Fibroblast of gingiva (primary cell): ENCODE measurements at regions not wholly inside any gene's neighbourhood (a gene's known extent, or its start where the extent isn't known, plus 50 kb on each side); places are given as distances from the start of the nearest gene placed in this dataset.
A peak's percentile ranks its signal among the peaks of the same experiment; 100 is the strongest.
"Not testable (repeated sequence)": the region's sequence is repeated elsewhere in the genome, so short reads cannot be mapped to it uniquely, and the experiment has no call there.

Source experiments
- DNase-seq: peaks from one replicate; pipeline ENCODE4 v3.0.0-alpha.2; 2011; ENCODE audit warnings: low read depth

DNA sequence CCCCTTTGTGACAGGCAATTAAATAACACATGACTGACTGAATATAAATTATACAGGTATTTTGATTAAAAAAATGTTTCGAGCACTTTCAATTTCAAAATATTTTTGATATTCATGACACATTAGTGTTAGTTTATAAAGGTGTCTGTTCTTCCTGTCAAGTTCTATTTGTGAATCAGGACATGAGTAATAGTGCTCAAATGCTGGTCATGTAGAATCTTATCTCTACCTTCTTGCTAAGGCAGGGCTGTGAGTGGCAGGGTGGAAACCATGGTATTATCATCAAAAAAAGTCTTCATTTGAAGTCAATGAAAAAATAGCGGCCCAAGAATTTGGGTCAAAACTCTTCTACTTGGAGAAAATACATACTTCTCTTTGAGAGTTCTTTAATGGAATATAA lies 250.2 kb downstream of the DACT1 start:
- no peak for DNase-seq

- DNase-seq, result peak; percentile 72
These were observed 261.0 kb downstream of the DACT1 start for GRCh38 chr14:58898655-58899316.

DNA sequence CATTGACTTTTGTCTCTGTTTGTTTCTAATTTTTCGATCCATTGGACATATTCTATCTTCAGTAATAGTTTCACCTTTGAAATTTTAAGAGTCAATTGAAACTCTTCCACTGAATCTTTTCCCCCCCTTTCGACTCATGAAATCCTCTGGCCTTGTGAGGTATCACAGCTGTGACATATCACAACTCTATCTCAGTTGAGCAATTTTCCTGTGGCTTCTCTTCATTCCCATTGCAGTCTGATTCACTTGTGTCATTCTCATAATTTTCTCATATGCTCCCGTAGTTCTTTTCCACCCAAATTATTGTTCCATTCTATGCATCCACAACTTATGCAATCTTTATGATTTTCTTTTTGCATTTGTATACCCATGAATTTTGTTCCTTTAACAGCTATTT lies 261.6 kb downstream of the DACT1 start:
- DNase-seq, result peak; percentile 21

GRCh38 chr14:58901826-58902225 lies 264.1 kb downstream of the DACT1 start:
- no peak for DNase-seq

DNA sequence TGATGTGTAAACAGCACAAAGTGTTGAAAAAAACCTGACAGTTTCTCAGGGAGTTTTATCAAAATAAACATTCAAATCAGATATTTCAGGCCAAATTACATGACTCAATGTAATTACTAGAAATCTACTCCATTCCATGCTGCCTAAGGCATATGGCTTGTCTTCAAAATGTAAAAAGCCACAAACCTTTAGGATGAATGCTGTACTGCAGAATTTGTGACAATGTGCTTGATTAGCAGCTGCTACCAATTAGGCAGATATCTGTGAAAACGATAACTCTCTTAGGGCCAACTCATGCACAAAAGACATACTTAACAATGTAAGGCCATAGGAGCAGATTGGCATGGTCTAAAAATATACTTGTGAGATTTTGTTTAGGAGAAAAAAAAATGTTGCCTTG lies 267.0 kb downstream of the DACT1 start:
- no peak for DNase-seq

DNA sequence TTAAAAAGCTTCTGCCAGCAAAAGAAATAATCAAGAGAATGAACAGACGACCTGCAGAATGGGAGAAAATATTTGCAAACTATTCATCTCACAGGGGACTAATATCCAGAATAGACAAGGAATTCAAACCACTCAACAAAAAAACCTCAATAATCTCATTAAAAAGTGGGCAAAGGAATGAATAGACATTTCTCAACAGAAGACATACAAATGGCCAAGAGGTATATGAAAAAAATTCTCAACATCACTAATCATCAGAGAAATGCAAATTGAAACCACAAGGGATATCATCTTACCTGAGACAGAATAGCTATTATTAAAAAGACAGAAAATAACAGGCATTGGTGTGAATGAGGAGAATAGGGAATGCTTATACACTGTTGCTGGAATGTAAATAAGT lies 270.0 kb downstream of the DACT1 start:
- DNase-seq, result no peak

GRCh38 chr14:58912287-58912686 lies 274.5 kb downstream of the DACT1 start:
- no peak for DNase-seq

DNA sequence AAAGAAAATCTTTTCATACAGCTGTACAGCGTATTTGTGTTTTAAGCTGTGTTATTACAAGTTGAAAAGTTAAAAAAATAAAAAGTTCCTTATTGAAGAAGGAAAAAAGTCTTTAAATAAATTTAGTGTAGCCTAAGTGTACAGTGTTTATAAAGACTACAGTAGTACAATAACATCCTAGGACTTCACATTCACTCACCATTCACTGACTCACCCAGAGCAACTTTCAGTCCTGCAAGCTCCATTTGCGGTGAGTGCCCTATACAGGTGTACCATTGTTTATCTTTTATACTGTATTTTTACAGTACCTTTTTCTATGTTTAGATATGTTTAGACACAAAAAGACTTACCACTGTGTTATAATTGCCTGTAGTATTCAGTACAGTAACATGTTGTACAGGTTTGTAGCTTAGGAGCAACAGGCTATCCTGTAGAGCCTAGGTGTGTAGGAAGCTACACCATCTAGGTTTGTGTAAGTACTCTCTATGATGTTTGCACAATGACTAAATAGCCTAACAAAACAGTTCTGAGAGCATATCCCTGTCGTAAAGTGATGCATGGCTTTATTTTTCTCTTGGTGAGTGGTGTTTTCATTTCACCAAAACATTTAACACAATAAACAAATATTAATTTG lies 275.2 kb downstream of the DACT1 start:
- no peak for DNase-seq

DNA sequence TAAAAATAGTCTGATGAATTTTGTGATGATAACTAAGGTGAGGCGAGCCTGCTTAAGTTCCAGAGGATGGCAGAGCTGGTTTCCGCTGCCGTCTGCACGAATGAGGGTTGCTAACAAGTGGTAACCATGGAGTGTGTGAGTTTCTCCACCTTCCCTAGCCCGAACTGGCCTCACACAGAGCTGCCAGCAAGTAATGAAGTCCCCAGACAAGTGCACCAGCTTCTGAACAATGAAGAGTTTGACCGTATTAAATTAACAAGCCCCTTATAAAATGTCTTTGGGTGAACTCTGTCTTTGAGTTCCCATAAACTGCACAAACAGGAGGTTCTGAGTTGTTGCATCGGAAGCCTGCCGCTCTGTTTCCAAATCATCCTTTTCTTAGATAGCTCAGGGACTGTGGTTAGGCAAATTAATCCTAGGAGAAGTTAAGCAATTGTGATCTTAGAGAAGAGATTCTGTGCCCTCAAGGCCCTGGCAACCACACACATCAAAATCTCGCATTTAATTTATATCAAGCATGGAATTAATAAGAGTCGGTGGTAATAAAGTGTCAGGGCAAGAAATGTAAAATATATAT lies 274.1 kb upstream of the DAAM1 start:
- DNase-seq, result no peak

DNA sequence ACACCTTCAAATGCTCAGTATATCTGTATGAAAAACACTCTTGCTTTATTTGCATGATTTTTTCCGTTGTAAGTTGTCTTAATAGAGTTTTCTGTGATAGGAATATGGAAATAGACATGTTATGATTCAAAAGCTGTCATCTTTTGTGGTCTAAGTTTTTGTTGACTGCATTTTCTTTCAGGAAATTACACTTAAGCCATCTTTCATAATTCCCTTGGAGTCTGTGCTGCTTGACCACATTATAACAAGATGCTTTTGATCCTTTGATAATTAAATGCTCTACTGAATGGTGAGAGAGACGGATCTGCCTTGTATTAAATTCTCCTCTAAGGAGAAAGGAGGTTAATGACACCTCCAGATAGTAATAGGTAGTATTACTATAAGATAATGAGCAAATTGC lies 272.8 kb upstream of the DAAM1 start:
- DNase-seq, result no peak

GRCh38 chr14:58918066-58918738 lies 270.3 kb upstream of the DAAM1 start:
- no peak for DNase-seq

GRCh38 chr14:58919217-58919616 lies 269.2 kb upstream of the DAAM1 start:
- peak; percentile 15 for DNase-seq

GRCh38 chr14:58920230-58920629 lies 268.2 kb upstream of the DAAM1 start:
- no peak for DNase-seq

DNA sequence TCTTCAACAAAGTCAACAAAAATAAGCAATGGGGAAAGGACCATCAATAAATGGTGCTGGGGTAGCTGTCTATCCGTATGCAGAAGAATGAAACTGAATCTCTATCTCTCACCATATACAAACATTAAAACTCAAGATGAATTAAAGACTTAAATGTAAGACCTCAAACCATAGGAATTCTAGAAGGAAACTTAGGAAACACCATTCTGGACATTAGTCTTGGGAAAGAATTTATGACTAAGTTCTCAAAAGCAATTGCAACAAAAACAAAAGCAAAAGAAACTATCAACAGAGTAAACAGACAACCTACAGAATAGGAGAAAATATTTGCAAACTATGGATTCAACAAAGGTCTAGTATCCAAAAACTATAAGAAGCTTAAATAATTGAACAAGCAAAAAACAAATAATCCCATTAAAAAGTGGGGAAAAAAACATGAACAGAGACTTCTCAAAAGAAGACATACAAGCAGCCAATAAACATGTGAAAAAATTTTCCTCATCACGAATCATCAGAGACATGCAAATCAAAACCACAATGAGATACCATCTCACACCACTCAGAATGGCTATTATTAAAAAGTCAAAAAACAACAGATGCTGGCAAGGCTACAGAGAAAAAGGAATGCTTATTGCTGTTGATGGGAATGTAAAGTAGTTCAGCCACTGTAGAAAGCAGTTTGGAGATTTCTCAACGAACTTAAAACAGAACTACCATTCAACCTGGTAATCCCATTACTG lies 266.1 kb upstream of the DAAM1 start:
- not testable (repeated sequence) for DNase-seq

DNA sequence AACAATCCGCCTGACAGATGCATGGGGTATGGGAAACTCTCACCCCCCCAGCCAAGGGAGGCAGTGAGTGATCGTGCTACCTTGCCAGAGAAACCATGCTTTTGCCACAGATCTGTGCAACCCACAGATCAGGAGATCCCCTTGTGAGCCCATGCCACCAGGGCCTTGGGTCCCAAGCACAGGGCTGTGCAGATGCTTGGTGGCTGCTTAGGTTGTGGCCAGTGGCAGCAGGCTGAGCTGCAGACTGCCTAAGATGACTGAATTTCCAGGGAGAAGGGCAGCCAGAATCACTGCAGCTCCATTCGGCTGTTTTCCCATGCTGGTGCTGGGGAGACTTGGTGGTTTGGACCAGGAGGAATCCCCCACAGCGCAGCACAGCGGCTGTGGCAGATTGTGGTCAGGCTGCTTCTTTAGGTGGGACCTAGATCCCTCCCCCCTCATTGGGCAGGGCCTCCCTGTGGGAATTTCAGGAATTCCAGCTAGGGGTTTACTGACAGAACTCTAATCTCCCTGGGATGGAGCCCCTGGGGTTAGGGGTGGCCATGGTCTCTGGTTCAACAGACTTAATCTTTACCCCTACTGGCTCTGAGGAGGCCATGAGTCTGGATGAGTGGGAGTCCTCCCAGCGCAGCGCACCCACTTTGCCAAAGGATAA lies 264.6 kb upstream of the DAAM1 start:
- DNase-seq, result no peak

DNA sequence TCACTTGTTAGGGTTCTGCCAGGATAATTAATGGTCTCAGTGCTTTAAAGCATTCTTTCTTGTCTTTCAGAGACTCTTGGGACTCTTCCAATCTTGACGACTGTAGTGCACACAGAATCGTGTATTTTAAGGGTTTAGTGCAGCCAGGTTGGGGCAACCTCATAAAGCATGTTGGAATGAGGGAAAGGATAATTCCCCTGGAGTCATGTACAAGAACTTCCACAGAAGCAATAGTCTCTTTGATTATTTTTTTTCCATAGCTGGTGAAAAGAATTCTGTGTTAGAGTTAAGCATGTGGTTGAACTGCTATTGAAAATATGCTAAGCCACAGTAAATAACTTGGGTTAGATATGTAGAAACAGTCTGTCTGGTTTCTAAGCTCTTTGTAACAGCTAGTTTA lies 246.8 kb upstream of the DAAM1 start:
- DNase-seq, result no peak

GRCh38 chr14:58942516-58942915 lies 246.0 kb upstream of the DAAM1 start:
- no peak for DNase-seq

DNA sequence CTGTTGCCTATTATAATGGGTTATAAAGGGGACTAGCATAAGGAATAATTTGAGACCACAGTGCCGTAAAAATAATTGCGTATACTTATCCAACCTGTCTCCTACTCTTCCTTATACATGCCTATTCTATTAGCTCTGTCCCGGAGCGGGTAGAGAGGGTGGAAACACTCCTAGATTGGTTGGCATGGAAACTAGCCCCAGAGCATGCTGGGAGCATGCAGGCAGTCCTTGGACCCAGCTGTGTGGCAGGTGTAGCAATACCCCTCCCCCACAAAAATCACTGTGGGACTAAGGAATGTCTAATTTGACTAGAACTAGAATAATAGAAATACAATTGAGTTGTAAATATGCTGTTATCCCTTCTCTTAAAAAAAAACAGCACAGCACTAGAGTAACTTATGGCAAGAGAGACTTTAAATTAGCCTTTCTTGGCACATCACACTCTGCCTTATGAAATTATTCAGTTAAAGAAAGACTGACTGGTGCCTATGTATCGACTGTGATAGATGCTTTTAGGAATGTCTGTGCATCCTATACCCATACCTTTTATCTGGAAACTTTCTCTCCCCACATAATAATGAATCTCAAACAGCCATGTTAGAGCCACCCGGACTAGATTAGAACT lies 244.0 kb upstream of the DAAM1 start:
- DNase-seq, result no peak

- DNase-seq, result no peak
These were observed 243.5 kb upstream of the DAAM1 start for GRCh38 chr14:58944968-58945356.

DNA sequence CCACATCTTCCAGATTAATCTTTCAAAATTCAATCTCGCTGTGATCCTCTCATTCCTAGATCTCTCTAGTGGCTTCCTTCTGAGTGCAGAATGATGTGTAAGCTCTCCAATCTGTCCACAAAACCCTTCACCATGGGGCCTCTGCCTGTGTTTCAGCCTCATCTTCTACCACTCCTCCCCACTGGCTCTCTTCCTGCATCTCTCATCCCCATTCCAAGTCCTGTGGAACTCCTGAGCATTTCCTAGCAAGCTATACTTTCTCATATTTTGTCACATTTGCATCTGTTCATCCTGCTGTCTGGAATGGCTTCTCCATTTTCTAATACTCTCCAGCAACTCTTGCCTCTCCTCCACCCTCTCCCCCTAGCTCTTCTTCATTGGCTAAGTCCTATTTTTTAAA lies 242.0 kb upstream of the DAAM1 start:
- no peak for DNase-seq

DNA sequence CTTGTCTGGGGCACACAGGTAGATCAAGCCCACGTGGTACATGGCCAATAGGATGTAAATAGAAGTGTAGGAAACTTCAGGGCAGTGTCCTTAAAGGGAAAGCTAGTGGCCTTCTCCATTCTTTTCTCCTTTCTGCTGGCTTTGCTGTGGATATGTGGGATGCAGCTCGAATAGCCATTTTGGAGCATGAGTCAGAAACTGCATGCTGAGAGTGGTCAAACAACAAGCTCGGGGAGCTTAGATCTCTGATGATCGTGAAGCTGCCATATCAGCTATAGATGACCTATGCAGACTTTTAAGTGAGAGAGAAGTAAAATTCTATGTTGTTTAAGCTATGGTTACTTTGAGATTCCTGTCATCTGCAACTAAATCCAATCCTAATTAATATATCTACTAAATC lies 241.3 kb upstream of the DAAM1 start:
- no peak for DNase-seq
